HUES64 (cell line): ENCODE measurements at regions not wholly inside any gene's neighbourhood (a gene's known extent, or its start where the extent isn't known, plus 50 kb on each side); places are given as distances from the start of the nearest gene placed in this dataset.
"Not testable (repeated sequence)": the region's sequence is repeated elsewhere in the genome, so short reads cannot be mapped to it uniquely, and the experiment has no call there.

Experiments
- H3K27ac ChIP-seq: 2 replicates; pipeline ENCODE4 v1.7.0; 2013; ENCODE audit warnings: low read depth, low read length, inconsistent platforms
- H3K27me3 ChIP-seq: 2 replicates; pipeline ENCODE4 v1.6.1; 2013; ENCODE audit warnings: mild to moderate bottlenecking, low read length; ENCODE audit not compliant: insufficient read depth
- H3K36me3 ChIP-seq: 2 replicates; pipeline ENCODE4 v1.6.1; 2013; ENCODE audit warnings: mild to moderate bottlenecking, low read length; ENCODE audit not compliant: insufficient read depth
- H3K4me1 ChIP-seq: 2 replicates; pipeline ENCODE4 v1.6.1; 2013; ENCODE audit warnings: mild to moderate bottlenecking, low read length, moderate library complexity; ENCODE audit not compliant: insufficient read depth
- H3K4me3 ChIP-seq: 2 replicates; pipeline ENCODE4 v1.5.1; 2013; ENCODE audit warnings: mild to moderate bottlenecking, low read length, moderate library complexity
- H3K9ac ChIP-seq: 2 replicates; pipeline ENCODE4 v1.6.1; 2013; ENCODE audit warnings: mild to moderate bottlenecking, low read depth, low read length
- H3K9me3 ChIP-seq: 2 replicates; pipeline ENCODE4 v1.6.1; 2013; ENCODE audit warnings: low read depth, low read length; ENCODE audit not compliant: insufficient read depth
- whole genome bisulfite sequencing: fragments of 150-250, 120-280 bp; methylation state at CpG from one replicate; pipeline ENCODE4 v1.1.7; 2013; ENCODE audit warnings: missing lambda C conversion rate; 5-methylcytosine and 5-hydroxymethylcytosine counted together

- 44% methylated on average over 3 of the region's 3 CpGs for WGBS
- H3K27ac ChIP-seq, H3K27me3 ChIP-seq, H3K4me3 ChIP-seq, H3K4me1 ChIP-seq, H3K9ac ChIP-seq, H3K36me3 ChIP-seq, H3K9me3 ChIP-seq: not testable (repeated sequence)
These were observed 495.0 kb downstream of the USP25 start for GRCh38 chr21:16224756-16225155.

GRCh38 chr21:16239659-16240265 is 510.0 kb downstream of the USP25 start:
- Histone ChIP-seq H3K27me3 (peaks cover 40% of the 10 kb centered on the region), H3K27ac (no peak overlapping the region), H3K4me3 (no peak overlapping the region), H3K36me3 (no peaks in the 10 kb centered on the region), H3K9ac (no peak overlapping the region), H3K4me1 (peaks cover 23% of the 10 kb centered on the region; the same call in 1 of the 2 replicates), H3K9me3 (no peaks in the 10 kb centered on the region)
- WGBS: 85% methylated on average over 10 of the region's 11 CpGs

DNA sequence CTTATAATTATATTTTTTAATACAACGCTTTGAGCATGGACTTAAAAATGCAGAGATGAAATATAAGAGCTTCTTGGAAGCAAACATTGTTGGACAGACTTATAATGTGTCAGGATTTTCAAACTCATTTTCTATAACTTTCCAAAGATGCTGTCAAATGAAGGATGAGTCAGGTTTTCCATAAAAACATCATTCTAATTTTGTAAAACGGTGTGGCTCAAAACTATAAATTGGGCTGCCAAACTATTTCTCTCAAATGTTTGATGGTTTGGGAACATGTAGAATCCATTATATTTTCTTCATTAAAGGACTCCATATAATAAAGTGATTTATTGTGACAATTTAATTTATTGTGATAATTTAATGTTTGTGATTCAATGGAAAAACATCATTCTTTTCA is 511.2 kb downstream of the USP25 start:
- Histone ChIP-seq H3K27me3 (peaks cover 42% of the 10 kb centered on the region), H3K9ac (no peak overlapping the region)
- WGBS: 83% methylated on average over 1 of the region's 2 CpGs

GRCh38 chr21:16241479-16241963 is 511.7 kb downstream of the USP25 start:
- WGBS: 5% methylated on average over 4 of the region's 6 CpGs
- H3K27me3 ChIP-seq: peaks cover 42% of the 10 kb centered on the region
- no peaks in the 10 kb centered on the region for H3K36me3 ChIP-seq
- no peak overlapping the region for H3K4me3 ChIP-seq
- H3K4me1 ChIP-seq: peaks cover 23% of the 10 kb centered on the region; the same call in 1 of the 2 replicates
- H3K9ac ChIP-seq: no peak overlapping the region
- no peak overlapping the region for H3K27ac ChIP-seq
- no peaks in the 10 kb centered on the region for H3K9me3 ChIP-seq

More for the DNA sequence above, 511.2 kb downstream of the USP25 start:
- Histone ChIP-seq H3K4me3 (no peak overlapping the region), H3K9me3 (no peaks in the 10 kb centered on the region), H3K36me3 (no peaks in the 10 kb centered on the region), H3K27ac (no peak overlapping the region), H3K4me1 (peaks cover 23% of the 10 kb centered on the region; the same call in 1 of the 2 replicates)

DNA sequence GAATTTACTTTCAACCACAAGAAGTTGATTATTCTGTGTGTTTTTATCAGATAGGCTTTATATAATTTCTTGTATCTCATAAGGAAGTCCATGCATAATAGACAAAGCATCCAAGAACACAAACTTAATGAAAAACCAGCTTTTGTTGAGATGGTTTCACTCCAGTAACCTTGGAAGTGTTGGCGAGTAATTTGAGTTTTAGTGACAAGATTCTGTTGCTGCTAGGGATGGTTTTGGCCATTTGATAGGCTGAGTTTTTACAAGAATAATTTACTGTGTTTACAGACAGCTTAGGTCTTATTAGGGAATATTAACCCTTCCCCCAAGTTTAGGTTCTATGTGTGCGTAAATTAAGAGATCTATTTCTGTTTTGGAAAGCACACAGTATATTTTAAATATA is 513.6 kb downstream of the USP25 start:
- Histone ChIP-seq H3K4me1 (peaks cover 23% of the 10 kb centered on the region; the same call in 1 of the 2 replicates), H3K27me3 (peaks cover 42% of the 10 kb centered on the region), H3K4me3 (no peak overlapping the region), H3K9me3 (no peaks in the 10 kb centered on the region), H3K36me3 (no peaks in the 10 kb centered on the region), H3K27ac (no peak overlapping the region), H3K9ac (no peak overlapping the region)
- WGBS: 85% methylated on average over 1 of the region's 2 CpGs

DNA sequence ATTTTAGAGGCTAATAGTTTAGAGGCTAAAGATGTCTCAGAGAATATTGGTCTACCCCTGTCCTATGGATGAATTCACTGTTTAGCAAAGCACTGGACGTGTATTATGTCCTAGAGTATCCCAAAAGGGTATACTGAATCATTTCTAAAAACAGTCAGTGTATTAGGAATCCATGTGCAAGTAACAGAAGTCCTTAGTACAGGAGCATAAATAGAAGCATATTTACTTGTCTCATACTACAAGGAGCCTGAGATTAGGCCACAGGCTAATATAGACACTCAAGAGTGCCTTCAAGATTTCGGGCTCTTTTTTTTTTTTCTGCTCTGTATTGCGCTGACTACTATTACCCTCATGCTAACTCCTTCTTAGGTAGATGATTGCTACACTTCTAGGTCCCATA is 518.9 kb downstream of the USP25 start:
- WGBS: 96% methylated on average over 3 of the region's 3 CpGs
- Histone ChIP-seq H3K4me1 (no peaks in the 10 kb centered on the region), H3K9ac (no peak overlapping the region), H3K27ac (no peak overlapping the region), H3K36me3 (no peaks in the 10 kb centered on the region), H3K4me3 (no peak overlapping the region), H3K9me3 (no peaks in the 10 kb centered on the region), H3K27me3 (peaks cover 9% of the 10 kb centered on the region; the same call in 1 of the 2 replicates)

DNA sequence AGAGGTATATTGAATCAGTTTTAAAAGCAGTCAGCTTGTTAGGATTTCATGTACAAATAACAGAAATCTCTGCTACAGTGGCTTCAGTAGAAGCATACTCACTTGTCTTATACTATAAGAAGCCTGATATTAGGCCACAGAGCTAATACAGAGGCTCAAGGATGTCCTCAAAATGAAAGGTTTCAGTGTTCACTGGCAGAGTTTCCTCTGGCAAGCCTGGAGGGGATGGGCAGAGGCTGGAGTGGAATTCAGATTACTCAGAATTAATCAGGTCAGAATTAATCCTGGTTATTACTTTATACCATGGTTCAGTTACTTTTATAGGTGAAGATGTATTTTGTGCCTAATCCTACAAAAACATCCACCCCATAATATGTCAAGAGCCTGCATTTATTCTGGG is 520.5 kb downstream of the USP25 start:
- H3K36me3 ChIP-seq: no peaks in the 10 kb centered on the region

DNA sequence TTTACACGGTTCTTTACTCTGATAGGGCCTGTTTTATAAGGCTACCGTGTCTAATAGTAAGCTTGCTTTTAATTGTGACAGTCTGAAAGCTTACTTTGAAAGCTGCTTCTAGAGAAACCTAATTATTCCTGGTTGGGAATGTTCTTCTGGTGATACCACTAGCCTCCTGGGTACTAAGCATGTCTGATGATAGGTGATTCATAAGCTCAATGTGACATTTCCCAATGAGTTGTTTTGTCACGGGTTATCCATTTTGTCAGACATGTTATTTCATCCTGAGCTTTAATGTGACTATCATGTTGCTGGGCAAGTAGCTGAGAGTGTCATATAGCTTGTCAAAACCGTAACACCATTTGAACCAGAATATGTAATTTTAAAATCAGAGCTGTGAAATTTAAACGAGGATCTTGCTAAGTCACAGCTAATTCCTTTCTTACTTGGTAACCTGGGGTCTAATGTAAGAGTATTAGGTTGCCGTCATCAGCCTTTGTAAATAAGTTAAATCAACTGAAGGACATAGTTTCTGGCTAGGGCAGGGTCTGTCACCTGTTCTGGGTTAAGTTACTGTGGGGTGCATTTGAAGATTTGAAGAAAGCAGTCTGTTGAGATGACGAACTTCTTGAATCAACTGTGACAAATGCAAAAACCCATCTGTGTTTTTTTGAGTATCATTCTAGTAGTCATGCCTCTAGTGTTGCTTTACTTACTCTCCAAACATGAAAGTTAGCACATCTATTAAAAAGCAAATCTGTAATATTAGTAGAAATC is 529.2 kb downstream of the USP25 start:
- WGBS: 92% methylated on average over 6 of the region's 7 CpGs
- Histone ChIP-seq H3K36me3 (no peaks in the 10 kb centered on the region), H3K9ac (no peak overlapping the region), H3K27ac (no peak overlapping the region), H3K27me3 (no peaks in the 10 kb centered on the region), H3K4me1 (no peaks in the 10 kb centered on the region), H3K9me3 (no peaks in the 10 kb centered on the region), H3K4me3 (no peak overlapping the region)

More for the DNA sequence above, 520.5 kb downstream of the USP25 start:
- H3K9me3 ChIP-seq: no peaks in the 10 kb centered on the region
- no peak overlapping the region for H3K9ac ChIP-seq
- H3K4me1 ChIP-seq: no peaks in the 10 kb centered on the region
- no peaks in the 10 kb centered on the region for H3K27me3 ChIP-seq
- no peak overlapping the region for H3K27ac ChIP-seq
- H3K4me3 ChIP-seq: no peak overlapping the region

- Histone ChIP-seq H3K4me3 (no peak overlapping the region), H3K27me3 (no peaks in the 10 kb centered on the region), H3K9ac (no peak overlapping the region), H3K27ac (no peak overlapping the region), H3K4me1 (no peaks in the 10 kb centered on the region), H3K36me3 (no peaks in the 10 kb centered on the region), H3K9me3 (no peaks in the 10 kb centered on the region)
These were observed 532.3 kb downstream of the USP25 start for GRCh38 chr21:16262091-16262490.

DNA sequence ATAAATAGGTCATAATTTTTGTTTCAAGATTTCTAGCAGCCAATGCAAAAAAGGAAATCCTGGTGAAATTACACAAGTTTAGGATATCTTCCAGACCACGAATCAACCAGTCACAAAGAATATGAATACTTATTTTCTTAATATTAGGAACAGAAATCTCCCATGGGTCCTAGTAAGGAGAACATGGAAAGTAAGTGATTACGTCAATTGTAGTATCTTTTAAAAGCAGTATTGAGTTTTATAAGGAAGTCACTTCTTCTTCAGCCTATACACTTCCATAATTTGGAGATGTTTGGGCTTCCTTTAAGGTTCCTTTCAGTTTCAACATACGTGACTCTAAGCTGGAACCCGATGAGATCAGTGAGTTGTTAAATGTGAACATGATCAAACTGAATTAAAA is 534.5 kb downstream of the USP25 start:
- Histone ChIP-seq H3K4me3 (no peak overlapping the region), H3K27me3 (no peaks in the 10 kb centered on the region), H3K4me1 (no peaks in the 10 kb centered on the region), H3K36me3 (no peaks in the 10 kb centered on the region), H3K9me3 (no peaks in the 10 kb centered on the region), H3K9ac (no peak overlapping the region), H3K27ac (no peak overlapping the region)
- 100% methylated on average over 3 of the region's 4 CpGs for WGBS

- H3K4me1 ChIP-seq: no peaks in the 10 kb centered on the region
- H3K4me3 ChIP-seq: no peak overlapping the region
- H3K27ac ChIP-seq: no peak overlapping the region
- no peak overlapping the region for H3K9ac ChIP-seq
- WGBS: 94% methylated on average over 1 of the region's 1 CpG
- no peaks in the 10 kb centered on the region for H3K27me3 ChIP-seq
- H3K9me3 ChIP-seq: no peaks in the 10 kb centered on the region
- no peaks in the 10 kb centered on the region for H3K36me3 ChIP-seq
These were observed 539.7 kb downstream of the USP25 start for GRCh38 chr21:16269476-16269875.
